ENCODE measurements at regions not wholly inside any gene's neighbourhood (a gene's known extent, or its start where the extent isn't known, plus 50 kb on each side); places are given as distances from the start of the nearest gene placed in this dataset.

- Histone ChIP-seq H3K4me2 (ENCODE audit: low read depth, low read length, poor library complexity, severe bottlenecking) (no peak overlapping the region), H3K4me3 (ENCODE audit: low read length, poor library complexity, severe bottlenecking) (no peak overlapping the region), H3K27me3 (ENCODE audit: insufficient read depth, low read length, poor library complexity, severe bottlenecking) (no peaks in the 10 kb centered on the region), H4K20me1 (ENCODE audit: insufficient read depth, low read length, poor library complexity, severe bottlenecking) (no peaks in the 10 kb centered on the region), H3K79me2 (ENCODE audit: insufficient read depth, low read length) (no peaks in the 10 kb centered on the region), H2AFZ (ENCODE audit: low read length) (no peak overlapping the region), H3K9me3 (ENCODE audit: insufficient read depth, low read depth, low read length) (no peaks in the 10 kb centered on the region), H3K4me1 (ENCODE audit: insufficient read depth, low read length, poor library complexity, severe bottlenecking) (no peaks in the 10 kb centered on the region), H3F3A (ENCODE audit: low read depth) (no peaks in the 10 kb centered on the region), H3K9me2 (replicated peaks; ENCODE audit: low read depth, low read length) (no peaks in the 10 kb centered on the region), H3K9ac (ENCODE audit: low read depth, low read length, poor library complexity, severe bottlenecking) (no peak overlapping the region), H3K36me3 (ENCODE audit: insufficient read depth, low read length) (no peaks in the 10 kb centered on the region)
- TF ChIP-seq EZH2phosphoT487 (IDR thresholded peaks at IDR 0.05; ENCODE audit: borderline replicate concordance) (no peak), CTCF (conservative IDR thresholded peaks at IDR 0.05; ENCODE audit: low read length) (no peak)
Observed at GRCh38 chr10:114885443-114885842, 52.6 kb upstream of the TRUB1 start.

Measured in Loucy (cell line).